C4-2B (cell line): ENCODE measurements at regions not wholly inside any gene's neighbourhood (a gene's known extent, or its start where the extent isn't known, plus 50 kb on each side); places are given as distances from the start of the nearest gene placed in this dataset.

Experiments
- CTCF ChIP-seq: fragments of 450-650 bp; conservative IDR thresholded peaks from 2 replicates; pipeline ENCODE4 v1.5.1; 2017; ENCODE audit warnings: mild to moderate bottlenecking
- ZFX ChIP-seq: fragments of 450-650 bp; IDR thresholded peaks from 2 replicates; pipeline ENCODE4 v1.6.1; 2017

DNA sequence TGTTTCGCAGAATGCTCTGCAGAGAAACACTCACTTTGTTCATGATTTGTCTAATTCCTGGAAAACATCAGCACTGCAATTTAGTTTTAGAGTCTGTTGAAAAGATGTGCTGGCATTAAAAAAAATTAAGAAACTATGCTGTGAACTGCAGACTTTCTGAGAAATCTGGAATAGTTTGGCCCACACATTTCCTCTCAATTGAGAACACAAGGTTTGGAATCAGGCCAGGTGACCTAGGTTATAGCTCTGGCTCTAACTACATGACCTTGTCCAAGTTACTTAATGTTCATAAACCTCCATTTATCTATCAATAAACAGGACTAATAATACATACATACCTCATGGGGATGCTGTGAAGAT lies 61.4 kb upstream of the ENPEP start:
- TF ChIP-seq CTCF = no peak
- no peak for TF ChIP-seq ZFX
